ENCODE measurements at regions not wholly inside any gene's neighbourhood (a gene's known extent, or its start where the extent isn't known, plus 50 kb on each side); places are given as distances from the start of the nearest gene placed in this dataset.

GRCh38 chr20:7274870-7275269 is 507.4 kb downstream of the BMP2 start:
- TF ChIP-seq CTCF (IDR thresholded peaks at IDR 0.05) (no peak), POLR2A (IDR thresholded peaks at IDR 0.05) (no peak)
